TTC549 (cell line): ENCODE measurements at regions not wholly inside any gene's neighbourhood (a gene's known extent, or its start where the extent isn't known, plus 50 kb on each side); places are given as distances from the start of the nearest gene placed in this dataset.
"Not testable (repeated sequence)": the region's sequence is repeated elsewhere in the genome, so short reads cannot be mapped to it uniquely, and the experiment has no call there.

Source experiments
- FAIRE-seq: peaks from 2 replicates; lab custom pipeline; 2012; peaks lifted over from hg19 to GRCh38; lab: Jason Lieb, UNC

DNA sequence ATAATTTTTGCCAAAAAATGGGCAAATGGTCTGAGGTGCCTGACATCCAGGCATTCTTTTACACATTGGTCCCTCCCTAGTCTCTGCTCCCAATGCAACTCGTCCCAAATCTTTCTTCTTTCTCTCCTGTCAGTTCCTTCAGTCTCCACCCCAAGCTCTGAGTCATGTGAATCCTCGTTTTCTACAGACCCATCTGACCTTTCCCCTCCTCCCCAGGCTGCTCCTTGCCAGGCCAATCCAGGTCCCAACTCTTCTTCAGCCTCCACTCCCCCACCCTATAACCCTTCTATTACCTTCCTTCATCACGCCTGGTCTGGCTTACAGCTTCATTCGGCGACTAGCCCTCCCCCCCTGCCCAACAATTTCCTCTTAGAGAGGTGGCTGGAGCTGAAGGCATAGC lies 55.3 kb downstream of the BBS10 start:
- FAIRE-seq: not testable (repeated sequence)

DNA sequence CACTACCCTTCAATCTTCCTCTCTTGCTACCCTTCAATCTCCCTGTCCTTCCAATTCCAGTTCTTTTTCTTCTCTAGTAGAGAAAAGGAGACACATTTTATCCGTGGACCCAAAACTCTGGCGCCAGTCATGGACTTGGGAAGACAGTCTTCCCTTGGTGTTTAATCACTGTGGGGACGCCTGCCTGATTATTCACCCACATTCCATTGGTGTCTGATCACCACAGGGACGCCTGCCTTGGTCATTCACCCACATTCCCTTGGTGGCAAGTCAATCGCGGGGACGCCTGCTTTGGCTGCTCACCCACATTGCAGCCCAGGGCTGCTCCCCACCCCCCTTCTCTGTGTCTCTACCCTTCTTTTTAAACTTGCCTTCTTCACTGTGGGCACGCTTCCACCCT lies 55.9 kb downstream of the BBS10 start:
- not testable (repeated sequence) for FAIRE-seq

DNA sequence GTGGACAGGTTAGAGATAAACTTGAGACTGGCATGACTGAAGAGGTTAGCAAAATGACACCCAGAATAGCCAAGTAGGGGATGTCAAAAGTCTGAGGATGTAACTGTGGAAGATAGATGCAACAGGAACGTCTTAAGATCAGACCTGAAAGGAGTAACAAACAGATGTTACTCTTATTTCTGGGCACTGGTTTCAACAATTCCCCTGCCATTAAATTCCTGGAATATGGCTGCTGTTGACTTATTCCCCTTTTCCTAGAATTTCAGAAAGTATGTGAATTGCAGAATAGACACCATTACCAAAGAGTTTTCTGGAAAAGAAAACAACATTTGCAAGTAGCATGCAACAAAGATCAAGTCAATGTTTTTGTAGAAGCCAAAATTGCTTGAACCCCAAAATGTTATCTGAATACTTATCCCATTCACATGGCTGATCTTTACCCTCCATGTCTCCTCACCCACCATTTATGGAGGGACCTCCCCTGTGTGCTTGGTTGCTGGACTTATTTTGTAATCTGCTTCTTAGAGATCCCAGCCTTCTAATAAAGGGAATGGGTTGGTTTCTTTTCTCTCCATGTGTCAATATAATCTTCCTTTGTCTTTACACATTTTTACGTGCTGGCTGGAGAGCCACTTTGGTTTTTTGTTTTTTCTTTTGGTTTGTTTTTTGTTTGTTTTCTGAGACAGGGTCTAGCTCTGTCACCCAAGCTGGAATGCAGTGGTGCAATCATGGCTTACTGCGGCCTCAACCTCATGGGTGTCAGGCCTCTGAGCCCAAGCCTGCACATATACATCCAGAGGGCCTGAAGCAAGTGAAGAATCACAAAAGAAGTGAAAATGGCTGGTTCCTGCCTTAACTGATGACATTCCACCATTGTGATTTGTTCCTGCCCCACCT lies 57.0 kb downstream of the BBS10 start:
- FAIRE-seq: no peak

DNA sequence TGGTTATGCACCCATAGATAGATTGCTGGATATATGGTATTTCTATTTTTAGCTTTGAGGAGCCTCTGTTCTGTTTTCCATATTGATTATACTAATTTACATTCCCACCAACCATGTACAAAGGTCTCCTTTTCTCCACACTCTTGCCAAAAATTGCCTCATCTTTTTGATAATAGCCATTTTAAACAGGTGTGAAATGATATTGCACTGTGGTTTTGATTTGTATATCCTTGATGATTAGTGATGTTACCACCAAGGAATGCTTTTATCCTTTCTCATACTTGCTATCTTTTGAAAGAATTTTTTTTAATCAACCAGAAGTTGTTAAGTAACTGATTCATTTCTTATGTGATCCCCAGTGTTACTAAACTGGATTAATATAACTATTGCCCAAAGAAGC lies 60.0 kb downstream of the BBS10 start:
- FAIRE-seq: no peak

DNA sequence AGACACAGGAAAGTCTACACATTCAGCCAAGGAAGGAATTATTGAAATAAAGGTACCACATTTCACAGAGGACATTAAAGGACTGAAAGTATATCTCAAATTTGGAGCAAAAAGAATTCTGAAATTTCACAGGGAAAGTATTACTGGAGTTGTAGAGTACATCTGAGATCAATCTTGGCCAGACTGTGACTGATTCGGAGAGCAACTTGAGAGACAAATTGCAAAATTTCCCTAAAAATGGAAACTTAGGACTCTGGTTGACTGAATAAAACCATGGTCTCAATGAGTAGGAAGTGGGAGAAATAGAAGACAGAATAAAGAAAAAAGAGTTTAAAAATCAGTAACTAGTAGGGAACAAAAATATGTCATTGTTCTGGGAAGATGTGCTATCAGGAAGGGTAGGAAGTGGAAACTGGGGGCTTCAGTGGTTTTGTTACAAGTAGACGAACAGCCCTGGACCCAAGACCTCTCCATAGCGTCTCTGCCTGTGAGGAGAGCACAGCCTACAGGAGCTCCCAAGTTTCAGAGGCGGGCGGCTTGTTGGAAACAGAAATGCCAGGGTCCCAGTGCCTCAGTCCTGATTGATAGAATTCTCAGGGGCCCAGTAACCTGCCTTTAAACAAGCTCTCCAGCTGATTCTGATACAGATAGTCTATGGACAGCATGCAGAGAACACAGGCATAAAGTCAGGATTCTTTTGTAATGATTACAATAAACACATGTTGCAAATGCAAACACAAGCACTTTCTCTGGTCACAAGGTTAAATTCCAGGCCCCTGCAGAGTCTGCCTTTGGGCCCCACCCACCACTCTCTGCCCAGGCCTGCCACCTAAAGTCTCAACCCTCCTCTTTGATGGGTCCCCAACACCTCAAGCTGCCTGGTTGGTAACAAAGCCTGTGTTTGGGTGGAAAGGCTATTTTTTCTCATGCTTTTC lies 63.1 kb downstream of the BBS10 start:
- no peak for FAIRE-seq

DNA sequence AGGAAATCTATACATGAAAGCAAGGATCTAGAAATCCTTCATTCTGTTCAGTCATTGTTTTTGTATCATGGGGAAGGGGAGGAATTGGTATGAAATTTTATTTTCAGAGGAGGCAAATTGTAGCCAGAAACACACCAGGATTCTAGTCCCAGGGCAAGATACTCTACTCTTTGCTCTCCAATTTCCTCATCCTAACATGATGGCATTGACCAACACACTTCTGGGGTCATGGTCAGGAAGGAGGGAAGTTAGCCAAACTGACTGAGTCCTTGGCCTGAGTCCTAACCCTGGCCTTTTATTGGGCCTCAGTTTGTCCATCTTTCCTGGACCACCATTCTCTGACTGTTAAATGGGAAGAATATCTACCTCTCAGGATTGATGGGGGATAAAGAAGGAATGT lies 65.5 kb downstream of the BBS10 start:
- no peak for FAIRE-seq

DNA sequence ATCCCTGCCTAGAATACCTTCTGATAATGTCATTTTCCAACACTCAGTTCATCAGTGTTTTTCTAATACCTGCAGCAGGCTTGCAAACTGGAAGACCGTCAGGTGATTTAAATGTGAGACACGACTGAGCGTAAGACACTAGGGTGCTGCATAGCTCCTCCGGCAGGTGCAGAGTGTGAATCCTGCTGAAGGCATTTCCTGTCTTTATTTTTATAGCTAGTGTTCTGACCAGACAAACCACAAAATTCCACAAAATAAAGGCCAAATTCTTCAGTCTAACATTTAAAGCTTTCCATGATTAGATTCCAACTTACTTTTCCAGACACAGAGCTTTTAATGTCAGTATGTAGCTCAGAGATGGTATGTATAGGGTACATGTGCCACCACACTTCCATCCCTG lies 70.7 kb downstream of the BBS10 start:
- FAIRE-seq: no peak

DNA sequence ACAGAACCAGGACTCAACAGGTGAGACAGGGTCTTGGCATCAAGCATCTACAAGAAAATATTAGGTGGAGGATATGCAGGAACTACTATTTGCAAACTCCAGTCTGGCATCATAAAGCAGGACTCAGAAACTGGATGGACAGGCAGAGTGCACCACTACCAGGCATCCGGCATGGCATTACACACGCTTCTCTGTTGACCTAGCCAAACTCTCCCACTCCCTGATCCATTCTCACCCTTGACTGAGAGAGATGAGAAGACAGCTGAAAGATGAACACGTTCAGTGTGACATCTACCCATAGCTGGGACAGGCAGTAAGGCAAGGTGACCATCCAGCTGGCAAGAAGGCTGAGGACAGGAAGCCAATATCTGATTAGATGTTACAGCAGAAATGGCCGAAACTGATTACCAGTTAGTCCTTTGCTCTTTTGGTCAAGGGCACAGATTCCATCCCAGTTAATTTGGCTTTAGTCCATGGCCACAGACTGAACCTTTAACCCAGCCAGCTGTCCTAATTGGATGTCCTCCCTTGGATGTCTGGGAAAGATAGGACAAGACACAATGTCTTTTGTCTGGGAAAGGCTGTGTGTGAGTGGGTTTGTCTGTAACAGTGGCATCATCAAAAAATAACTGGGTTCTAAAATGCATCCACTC lies 71.6 kb downstream of the BBS10 start:
- no peak for FAIRE-seq

DNA sequence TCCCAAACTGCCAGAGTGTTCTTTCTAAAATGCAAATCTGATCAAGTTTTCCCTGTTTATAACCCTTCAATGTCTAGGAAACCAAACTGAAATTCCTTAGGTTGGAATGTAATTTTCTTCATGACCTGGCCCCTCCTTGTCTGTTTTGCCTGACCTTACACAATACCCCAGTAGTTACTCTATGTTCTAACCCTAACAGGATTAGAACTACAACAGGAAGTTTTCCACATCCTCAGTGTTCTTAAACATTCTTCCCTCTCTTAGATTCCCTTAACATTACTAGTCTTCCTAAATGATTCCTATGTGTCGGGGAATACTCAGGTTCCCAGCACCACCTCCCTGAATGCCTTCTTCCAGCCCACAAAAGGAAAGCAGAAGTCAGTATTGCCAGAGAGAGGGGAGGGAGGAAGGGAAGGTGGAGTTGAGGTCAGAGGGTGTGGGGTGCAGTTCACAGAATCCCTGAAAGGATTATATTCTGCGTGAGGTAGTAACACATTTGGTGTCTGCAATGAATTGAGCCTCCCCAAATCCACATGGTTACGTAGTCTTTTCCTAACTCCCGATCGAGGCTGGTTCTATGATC lies 72.6 kb downstream of the BBS10 start:
- no peak for FAIRE-seq

DNA sequence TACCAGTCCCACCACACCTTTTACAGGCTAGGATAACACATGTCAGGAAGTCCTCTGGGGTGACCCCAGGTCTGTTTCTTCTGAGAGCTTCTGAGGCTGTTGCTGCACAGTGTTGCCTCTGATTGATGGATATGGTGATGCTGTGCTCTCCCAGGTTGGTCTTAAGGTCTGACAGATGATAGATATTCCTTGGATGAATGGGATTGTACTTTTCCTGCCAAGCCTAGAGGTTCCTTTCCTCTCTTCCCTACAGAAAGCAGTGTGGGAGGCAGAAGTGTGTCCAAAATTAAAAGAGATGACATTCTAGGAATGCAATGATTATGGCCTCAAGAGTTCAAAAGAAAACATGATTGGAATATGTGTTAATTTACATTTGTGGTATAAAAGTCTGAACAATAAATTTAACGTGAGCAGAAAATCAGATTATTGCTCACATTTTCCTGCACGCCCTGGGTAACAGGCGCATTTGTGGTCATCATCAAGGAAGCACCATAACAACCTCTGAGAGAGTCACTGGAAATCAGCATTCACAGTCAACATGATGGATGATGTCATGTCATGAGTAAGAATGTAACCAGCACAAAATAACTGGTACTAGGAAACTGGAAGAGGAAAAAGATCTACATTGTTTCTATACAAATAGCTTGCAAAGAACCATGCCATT lies 73.7 kb downstream of the BBS10 start:
- FAIRE-seq: no peak

DNA sequence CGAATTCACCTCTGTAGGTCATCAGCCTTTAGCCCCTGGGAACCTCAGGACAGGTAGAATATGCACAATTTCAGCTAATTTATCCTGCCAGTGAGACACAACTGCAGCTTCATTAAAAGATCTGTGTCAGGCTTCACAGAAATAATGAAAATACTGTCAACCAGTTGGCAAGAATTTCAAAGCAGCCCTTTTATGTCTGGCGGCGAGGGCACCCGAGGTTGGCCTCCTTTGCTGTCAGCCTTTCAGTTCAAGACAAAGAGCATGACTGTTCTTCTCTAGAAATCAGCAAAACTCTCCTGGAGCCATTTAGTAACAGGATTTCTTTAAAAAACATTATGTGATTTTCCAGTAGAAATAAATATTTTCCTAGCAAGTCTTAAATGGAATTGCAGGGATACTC lies 75.9 kb downstream of the BBS10 start:
- no peak for FAIRE-seq

DNA sequence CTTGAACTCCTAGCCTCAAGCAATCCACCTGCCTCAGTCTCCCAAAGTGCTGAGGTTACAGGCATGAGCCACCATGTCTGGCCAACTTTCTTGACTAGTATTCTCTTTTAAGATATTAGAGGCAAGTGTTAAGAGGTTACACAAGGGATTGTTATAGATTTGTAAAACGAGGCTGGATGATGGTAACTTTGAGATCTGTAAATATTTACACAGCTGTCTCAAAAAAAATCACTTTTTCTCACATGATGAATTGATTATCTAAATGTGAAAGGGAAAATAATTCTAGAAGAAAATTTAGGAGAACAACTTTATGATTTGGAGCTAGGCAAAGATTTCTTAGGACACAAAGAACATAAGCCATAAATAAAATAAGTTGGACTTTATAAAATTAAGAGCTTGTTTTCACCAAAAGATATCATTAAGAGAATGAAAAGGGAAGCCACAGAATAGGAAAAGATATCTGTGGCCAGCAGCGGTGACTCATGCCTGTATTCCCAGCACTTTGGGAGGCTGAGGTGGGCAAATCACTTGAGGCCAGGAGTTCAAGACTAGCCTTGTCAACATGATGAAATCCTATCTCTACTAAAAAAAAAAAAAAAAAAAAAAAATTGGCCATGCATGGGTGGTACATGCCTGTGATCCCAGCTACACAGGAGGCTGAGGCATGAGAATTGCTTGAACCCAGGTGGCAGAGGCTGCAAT lies 77.4 kb downstream of the BBS10 start:
- FAIRE-seq: no peak

DNA sequence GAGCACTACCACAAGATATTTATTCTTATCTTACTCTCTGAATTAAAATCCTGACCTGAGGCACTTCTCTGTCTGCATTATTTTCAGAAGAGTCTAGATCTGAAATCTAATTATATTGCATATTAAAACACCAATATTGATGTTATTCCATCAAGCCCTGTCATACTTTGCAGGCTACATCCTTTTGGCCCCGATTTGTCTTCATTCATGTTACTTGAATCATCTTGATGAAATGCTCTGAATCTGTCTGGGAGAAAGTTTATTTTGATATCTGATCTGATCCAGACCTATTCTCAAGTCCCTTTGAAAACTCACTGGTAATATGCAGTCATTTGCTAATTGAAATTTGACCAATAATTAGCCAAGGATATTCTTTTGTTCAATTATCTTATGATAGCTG lies 79.9 kb downstream of the BBS10 start:
- no peak for FAIRE-seq

DNA sequence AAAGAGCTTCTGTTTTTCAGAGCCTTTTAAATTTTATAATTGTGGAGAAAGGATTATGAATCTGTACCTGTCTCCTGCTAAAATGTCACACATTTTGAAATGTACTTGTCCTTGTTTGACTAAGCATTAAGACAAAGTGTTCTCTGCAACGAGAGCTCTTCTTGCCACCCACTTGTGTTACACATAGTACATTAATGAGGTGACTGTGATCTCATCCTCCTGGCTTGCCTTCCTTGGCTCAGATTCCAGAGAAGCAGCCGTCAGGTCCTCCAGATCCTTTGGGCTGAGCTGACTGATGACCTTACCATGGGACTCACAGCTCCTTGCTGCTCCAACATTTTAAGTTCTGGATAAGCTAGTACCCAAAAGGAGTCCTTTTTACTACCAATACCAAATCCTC lies 81.4 kb downstream of the BBS10 start:
- no peak for FAIRE-seq

DNA sequence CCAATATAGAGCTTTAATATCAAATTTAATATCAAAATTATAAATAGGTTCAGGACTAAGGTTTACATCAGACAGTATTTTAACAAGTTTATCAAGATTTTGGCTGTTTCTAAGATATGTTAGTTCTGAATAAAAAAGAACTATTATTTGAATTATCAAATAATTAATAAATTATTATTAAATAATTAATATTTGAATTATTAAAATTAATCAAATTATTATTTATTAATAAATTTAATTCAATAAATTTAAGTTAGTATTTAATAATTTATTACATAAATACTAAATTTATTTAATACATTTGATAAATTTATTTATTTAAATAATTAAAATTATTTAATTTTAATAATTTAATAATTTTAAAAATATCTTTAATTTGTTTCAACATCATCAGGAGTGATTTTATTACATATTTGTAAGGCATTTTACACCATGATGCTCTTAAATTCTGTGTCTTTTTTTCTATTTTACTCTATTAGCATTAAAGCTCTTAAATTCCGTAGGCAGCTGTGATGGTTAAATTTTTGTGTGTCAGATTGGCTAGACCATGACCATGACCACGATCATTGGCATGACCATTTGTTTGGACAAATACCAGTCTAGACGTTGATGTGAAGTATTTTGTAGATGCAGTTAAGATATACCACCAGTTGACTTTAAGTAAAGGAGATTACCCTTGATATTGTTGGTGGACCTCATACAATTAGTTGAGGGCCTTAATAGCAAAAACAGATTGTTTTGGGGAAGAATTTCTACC lies 82.6 kb downstream of the BBS10 start:
- FAIRE-seq: peak; percentile 99

DNA sequence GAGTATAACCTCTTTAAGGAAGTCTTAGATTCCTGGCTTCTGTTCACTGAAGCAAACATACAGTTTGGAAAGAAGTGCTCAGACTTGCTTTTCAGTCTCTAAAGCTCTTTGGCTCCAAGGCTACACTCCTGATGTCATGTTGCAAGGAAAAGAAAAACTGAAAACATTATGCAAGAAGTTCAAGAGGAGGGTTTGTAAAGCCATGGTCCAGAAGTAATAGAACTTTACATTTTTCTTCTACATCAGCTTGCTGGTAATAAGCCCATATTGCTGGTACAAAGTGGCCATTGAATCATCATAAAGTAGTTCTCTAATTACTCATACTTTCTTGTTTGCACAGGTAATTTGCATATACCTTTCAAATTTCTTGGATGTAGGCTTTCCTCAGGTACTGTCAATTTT lies 83.6 kb downstream of the BBS10 start:
- FAIRE-seq: no peak

DNA sequence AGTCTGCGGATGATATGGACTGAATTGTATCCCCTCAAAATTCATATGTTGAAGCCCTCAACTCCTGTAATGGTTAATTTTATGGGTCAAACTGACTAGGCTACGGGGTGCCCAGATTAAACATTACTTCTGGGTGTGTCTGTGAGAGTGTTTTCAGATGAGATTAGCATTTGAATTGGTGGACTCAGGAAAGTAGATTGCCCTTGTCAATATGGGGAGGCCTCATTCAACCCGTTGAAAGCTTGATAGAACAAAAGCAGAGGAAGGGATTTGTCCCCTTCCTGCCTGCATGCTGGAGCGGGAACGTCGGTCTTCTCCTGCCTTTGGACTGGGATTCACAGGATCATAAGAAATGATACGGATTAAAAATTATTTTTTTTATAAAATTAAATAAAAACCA lies 84.5 kb downstream of the BBS10 start:
- FAIRE-seq: no peak

DNA sequence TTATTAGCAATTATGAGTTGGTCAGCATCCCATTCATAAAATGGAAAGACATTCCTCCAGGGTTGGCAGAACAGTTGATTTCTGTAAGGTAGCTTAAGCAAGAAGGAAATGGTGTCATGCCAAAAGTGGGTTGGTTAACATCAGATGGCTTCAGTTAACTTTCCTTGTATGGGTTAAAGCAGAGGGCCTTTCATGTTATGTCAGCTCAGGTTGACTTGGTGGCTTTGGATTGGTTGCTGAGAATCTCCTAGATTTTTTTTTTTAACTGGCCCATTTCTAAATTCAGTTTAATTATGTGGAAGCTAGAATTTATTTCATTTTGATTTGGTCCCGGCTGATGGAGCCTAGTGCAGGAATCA lies 87.8 kb downstream of the BBS10 start:
- FAIRE-seq: no peak

DNA sequence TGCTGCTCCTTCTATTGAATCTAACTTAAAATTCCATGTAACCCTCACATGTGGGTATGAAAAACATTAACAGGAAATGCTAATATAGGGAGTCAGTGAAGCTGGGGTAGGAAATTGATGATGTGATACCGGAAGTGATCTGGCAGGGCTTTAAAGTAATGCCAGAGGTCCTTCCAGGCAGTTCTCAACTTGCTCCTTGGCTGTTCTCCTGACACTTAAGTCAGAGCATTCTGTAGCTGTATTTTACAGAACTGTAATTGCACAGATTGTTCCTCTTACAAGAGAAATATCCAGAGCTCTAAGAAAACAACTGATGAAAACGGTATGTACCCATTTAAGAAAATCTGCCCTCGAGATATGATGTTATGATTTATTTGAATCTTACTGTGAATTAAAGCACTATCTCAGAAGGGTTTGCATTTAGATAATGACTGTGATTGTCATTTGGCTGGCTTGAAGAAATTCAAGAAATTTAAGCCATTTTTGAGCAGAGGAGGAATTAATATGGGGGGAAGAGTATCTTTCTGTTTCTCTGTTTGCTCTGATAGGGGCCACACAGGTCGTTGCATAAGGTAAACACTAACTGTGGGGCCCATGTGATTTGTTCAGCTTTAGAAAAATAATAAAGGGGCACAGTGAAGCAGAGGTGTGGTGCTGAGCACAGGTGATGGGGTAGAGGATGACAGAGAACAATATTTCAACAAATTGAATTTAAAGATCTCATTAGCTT lies 88.4 kb downstream of the BBS10 start:
- no peak for FAIRE-seq

DNA sequence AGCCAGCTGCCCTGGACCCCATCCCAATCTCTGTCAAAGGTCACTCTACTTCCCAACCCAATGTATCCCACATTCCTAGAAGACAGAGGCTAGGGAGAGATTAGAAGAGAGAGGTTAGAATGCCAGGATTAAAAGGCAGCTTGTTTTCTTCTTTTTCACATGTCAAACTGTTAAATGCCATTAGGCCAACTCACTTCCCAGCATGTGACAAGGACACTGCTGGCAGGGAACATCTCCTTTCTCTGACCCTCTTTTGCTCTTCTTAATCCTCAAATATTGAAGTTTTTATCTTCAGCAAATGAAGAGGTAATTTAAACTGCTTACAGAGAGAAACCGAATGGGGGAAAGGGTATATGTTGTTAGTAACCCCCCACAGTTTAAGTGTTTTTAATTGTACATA lies 89.1 kb downstream of the BBS10 start:
- no peak for FAIRE-seq
